EL (cell line): ENCODE measurements at regions not wholly inside any gene's neighbourhood (a gene's known extent, or its start where the extent isn't known, plus 50 kb on each side); places are given as distances from the start of the nearest gene placed in this dataset.
"Not testable (repeated sequence)": the region's sequence is repeated elsewhere in the genome, so short reads cannot be mapped to it uniquely, and the experiment has no call there.

Experiments used
- DNase-seq: peaks from one replicate; pipeline ENCODE4 v3.0.0-alpha.2; 2016

DNA sequence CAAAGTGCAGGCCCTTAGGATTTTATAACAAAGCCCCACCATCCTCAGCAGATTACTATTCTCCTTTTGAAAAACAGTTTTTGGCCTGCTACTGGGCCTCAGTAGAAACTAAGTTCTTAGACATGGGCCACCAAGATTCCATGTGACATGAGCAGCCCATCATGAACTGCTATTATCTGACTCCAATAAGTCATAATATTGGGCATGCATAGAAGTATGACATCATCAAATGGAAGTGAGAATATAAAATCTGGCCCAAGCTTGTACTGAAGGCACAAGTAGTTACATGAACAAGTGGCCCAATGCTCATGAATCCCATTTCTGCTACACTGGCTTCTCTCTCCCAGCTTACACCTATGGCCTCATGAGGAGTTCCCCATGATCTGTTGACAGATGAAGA lies 404.8 kb downstream of the EPHA5 start:
- no peak for DNase-seq

DNA sequence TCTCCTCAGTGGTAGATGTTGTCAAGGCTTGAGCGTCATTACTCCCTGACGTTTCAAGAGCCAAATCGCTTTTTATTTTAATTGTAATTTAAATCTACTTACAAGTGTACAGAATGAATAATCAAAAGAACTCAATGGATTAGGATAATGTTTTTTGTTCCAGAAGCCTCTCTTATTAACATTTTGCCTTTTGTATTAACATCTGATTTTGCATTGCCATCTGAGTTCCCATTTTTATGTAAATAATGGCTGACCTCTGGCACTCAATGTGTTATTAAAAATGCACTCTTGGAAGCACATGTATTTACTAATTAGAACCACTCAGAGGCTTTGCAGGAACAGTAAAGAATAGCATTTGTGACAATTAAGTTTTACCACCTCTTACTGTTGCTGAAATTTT lies 411.0 kb downstream of the EPHA5 start:
- no peak for DNase-seq

GRCh38 chr4:65250916-65251315 lies 419.4 kb downstream of the EPHA5 start:
- DNase-seq: no peak

- DNase-seq: no peak
Measured at GRCh38 chr4:65249111-65249510, 421.2 kb downstream of the EPHA5 start.

GRCh38 chr4:65242156-65242846 lies 428.0 kb downstream of the EPHA5 start:
- DNase-seq: no peak

- no peak for DNase-seq
Measured at GRCh38 chr4:65241257-65241997, 428.9 kb downstream of the EPHA5 start.

- no peak for DNase-seq
Measured at GRCh38 chr4:65234061-65234460, 436.2 kb downstream of the EPHA5 start.

DNA sequence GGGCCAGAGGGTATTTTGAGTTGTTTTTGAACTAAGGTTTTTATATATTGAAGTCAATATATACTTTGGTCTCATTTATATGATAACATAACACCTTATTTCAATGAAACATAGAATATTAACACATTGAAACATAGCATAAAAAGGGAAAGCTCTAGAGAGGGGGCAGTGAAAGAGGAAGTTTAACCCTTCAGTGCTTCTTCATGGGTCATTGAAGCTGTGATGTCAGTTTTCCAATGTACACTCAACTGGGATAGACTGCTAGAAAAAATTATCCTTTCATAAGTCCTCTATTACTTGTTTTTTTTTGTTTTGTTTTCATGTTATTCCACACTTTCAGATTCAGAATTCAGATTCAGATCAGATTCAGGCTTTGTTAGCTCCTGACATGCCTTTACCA lies 442.7 kb downstream of the EPHA5 start:
- no peak for DNase-seq

DNA sequence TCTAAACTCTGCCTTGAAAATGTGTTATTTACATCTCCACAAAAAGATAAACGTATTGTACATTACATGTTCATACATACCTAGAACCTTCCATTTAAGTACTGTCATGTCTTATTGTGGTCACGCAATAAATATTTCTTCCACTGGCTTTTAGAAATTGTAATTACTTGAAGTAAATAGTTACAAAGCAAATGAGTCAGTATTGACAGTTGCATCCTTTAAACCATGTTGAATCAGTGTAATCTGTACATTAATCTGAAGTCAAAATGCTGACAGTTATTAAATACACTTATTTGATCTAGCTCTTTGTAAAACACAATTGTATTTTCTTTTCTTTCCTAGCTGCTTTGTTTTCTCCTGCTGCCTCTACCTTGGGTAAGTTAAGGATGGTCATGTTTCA lies 446.7 kb downstream of the EPHA5 start:
- DNase-seq: no peak

DNA sequence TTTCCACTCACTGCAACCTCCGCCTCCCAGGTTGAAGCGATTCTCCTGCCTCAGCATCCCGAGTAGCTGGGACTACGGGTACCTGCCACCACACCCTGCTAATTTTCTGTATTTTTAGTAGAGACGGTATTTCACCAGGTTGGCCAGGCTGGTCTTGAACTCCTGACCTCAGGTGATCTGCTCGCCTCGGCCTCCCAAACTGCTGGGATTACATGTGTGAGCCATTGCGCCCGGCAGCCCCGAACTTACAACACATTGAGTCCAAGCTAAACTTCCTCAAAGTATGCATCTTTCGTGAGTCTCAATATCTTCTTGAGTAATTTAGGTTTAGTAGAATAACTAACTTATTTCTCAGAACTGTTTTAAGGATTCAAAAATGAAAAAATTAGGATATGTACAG lies 447.2 kb downstream of the EPHA5 start:
- not testable (repeated sequence) for DNase-seq

DNA sequence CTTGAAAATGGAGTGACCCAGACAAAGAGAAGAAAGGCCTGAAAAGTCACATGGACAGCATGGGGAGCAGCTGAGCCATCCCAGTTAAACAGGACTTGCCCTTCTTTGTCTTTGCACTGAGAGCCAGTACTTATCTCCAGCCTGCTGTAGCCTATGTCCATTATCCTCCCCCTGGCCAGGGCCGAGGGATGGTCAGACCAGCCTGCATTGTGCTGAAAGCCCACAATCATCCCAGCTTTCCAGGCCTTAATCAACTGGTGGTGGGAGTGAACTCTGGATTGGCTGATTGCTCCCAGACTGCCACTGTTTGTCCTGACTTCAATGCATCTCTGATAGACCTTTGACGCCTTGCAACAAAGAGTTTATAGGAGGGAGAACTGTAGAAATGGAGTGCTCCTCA lies 453.1 kb downstream of the EPHA5 start:
- DNase-seq: no peak

GRCh38 chr4:65202853-65203236 lies 467.4 kb downstream of the EPHA5 start:
- DNase-seq: no peak

GRCh38 chr4:65202165-65202852 lies 468.0 kb downstream of the EPHA5 start:
- no peak for DNase-seq

DNA sequence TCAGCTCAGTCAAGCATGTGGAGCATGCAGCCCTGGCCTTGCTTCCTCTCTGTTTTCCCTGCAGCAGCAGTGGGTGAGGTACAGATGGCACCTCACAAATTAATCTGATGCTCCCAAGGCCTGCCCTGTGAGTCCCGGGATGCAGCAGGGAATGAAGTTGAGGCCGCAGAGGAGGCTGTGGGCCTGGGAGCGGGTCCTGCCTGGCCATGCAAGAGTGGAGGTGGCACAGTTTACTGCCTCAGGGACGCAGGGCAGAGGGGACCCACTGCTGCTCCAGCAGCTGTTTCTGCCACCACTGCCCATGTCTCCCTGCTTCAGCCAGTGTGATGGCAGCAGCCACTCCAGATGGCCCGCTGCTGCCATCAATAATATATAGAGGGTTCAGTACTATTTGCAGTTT lies 474.6 kb downstream of the EPHA5 start:
- DNase-seq: no peak

- no peak for DNase-seq
Measured at GRCh38 chr4:65195002-65195401, 475.3 kb downstream of the EPHA5 start.

GRCh38 chr4:65193985-65194384 lies 476.3 kb downstream of the EPHA5 start:
- DNase-seq: no peak

- DNase-seq: no peak
Measured at GRCh38 chr4:65190780-65191179, 479.5 kb downstream of the EPHA5 start.

GRCh38 chr4:65175585-65175984 lies 494.7 kb downstream of the EPHA5 start:
- no peak for DNase-seq

- DNase-seq: no peak
Measured at GRCh38 chr4:65170768-65171514, 499.3 kb downstream of the EPHA5 start.

DNA sequence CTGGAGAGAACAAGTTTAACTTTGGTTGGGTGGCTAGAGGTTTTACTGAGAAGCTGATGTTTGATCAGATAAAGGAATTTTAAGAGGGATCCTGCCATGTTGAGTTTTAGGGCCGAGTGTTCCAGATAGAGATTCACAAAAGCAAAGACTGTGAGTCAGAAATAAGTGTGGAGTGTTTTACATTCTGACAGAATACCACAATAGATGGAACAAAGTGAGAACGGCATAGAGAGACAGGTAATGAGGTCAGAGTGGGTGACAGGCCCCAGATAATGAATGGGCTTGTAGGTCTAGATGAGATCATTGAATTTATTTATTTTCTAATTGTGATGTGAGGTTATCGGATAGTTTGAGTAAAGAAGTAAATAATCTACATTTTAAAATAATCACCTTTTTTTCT lies 502.6 kb downstream of the EPHA5 start:
- no peak for DNase-seq

- no peak for DNase-seq
Measured at GRCh38 chr4:65152205-65152604, 518.1 kb downstream of the EPHA5 start.

DNA sequence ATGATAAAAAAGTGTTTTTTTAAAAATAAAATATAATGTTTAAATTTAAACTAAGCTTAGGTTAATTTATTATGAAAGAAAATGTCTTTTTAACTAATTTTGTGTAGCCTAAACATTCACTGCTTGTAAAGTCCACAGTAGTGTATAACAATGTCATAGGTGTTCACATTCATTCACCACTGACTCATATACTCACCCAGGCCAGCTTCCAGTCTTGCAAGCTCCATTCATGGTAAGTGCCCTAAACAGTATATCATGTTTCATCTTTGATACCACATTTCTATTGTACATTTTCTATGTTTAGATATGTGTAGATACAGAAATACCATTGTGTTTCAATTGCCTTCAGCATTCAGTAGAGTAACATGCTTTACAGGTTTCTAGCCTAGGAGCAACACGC lies 530.3 kb downstream of the EPHA5 start:
- no peak for DNase-seq

GRCh38 chr4:65126200-65126599 lies 544.1 kb downstream of the EPHA5 start:
- no peak for DNase-seq
